CD4-positive, alpha-beta T cell treated with Interleukin-6 for 4 hours (primary cell): ENCODE measurements at regions not wholly inside any gene's neighbourhood (a gene's known extent, or its start where the extent isn't known, plus 50 kb on each side); places are given as distances from the start of the nearest gene placed in this dataset.
"Not testable (repeated sequence)": the region's sequence is repeated elsewhere in the genome, so short reads cannot be mapped to it uniquely, and the experiment has no call there.

Experiments
- DNase-seq: peaks from one replicate; pipeline ENCODE4 v3.0.0-alpha.2; 2020; ENCODE audit warnings: mixed read lengths

DNA sequence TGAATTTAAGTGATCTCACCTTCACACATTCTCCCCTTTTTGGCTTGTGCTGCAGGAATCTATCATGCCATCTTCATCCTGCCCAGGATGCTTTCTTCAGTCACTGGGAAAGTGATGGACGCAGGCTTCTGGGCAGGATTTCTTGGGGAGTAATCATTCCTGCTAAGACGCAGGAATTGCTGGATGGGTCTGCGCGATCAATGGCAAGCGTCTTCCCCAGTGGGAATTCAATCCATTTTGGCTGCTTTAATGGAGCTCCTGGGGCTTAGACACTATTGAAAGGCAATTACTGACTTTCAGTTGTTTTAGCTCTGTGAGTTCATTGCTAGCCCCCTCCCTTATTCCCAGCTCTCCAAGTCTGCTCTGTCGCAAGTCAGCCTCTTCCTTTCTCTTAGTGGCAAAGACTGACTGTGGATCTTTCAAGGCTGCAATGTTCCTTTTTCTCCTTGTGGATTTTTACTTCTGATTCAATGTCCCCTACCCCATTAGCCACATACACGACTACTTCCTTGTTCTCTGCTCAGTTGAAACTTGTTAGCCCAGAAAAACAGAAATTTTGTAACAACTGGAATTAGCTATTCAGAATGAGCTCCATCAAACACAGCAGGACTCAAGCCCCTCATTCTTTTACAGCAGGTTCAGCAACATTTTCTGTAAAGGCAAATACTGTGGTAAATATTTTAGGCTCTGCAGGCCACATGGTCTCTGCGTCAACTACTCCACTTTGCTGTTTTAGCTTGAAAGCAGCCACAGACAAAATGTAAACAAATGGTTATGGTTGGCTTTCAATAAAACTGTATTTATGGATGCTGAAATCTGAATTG is 154.9 kb downstream of the ASB9 start:
- no peak for DNase-seq

DNA sequence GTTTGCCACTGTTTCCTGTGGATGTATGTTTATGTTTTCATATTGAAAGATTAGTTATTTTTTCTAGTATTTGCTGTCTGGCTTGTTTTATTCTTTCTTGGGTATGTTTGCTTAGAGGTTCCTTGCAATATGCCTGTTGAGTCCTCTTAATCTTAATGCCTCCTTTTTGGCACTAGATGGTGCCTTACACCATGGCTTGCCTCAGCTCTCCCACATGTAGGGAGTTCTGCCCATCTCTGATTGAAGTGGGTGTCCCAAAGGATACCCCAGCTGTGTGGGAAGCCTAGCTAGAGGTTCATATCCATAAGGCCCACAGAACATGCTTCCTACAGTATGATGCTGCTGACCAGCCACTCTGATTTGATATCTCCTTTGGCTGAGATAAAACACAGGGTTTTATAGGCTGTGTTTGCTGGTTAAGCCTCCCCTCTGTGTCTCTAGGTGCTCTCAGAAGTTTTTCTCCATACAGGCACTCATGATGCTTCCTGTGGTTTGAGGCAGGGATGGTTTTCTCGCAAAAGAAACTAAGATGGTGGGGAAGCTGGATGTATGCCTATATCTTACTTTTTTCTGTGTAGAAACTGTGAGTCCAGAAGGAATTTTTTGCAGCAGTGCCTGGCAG is 162.4 kb downstream of the ASB9 start:
- DNase-seq: no peak

DNA sequence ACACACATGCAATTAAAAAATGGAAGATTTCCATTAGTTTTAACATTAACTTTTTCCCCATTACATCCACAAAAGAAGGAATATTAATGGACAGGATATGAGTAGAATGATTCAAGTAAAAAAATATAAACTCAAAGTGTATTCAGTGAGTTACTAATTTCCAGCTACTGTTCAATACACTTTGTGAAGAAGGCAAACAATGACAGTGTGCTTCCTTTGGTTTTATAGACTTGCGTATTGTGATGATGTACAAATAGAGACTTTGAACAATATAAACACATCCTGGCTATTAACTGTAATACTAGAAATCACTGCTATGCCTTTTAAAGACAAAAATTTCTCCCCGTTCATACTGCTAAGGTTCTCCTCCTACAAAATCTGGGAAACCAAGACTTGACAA is 171.4 kb downstream of the ASB9 start:
- no peak for DNase-seq

DNA sequence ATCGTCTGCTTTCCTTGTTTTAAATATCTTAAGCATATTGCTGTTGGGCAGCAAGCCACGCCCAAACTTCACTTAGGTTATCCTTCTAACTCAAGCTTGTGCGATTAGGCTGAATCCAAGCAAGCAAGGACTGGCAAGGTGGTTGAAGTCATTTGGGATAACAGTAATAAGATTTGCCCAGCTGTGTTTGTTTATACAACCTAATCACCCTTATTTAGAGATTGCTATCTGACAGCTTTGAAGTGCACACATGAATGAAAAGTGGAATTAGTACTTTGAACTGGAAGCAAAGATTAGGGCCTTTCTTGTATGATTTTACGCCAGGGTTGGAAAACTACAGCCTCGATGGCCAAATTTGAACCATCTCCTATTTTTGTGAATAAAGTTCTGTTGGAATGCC is 182.1 kb downstream of the ASB9 start:
- DNase-seq: no peak

DNA sequence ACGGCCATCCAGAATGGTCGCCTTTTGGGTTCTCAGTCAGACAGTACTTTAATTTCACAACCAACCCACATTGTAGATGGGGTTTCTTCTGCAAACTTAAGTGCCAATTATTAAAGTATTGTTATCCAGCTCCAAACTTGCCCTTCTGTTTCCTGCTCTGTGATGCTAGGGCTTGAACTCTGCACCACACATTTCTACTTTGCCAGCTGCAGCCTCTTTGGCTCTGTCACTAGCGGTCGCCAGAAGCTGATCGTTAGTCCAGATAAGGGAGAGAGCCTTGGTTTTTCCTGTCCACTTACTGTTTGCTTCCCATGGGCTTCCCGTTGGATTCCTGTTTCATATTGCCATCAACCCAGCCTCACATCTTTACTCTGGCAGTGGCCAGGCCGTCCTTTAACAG is 196.6 kb downstream of the ASB9 start:
- no peak for DNase-seq

DNA sequence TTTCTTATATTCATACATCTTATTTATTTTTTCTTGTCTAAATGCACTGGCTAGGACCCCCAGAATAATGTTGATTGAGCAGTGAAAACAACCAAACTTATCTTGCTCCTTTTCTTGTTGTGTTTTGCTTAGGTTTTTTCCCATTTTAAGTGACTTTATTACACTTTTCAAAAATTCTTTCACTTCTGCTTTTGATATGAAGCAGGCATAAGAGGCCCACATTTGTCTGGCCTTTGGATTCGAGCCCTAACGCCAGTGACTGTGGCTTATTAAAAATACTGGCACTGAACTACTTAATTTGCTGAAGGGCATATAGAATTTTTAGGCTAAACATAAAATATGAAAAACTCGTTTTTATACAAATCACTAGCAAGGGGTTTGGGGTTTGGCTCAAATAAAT is 197.0 kb downstream of the ASB9 start:
- DNase-seq: no peak

DNA sequence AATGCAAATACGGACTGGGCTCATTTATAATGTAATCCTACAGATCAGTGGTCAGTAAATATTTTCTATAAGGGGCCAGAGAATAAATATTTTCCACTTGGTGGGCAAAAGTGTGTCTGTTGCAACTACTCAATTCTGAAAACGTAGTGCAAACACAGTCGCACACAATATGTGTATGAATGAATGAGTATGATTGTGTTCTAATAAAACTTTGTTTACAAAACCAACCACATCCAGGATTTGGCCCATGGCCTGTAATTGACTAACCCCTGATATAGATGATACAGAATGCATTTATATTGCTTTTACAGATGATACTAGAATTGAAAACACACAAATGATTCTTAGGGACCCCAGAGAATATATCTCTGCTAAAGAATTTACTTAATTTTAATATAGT is 197.6 kb downstream of the ASB9 start:
- no peak for DNase-seq

DNA sequence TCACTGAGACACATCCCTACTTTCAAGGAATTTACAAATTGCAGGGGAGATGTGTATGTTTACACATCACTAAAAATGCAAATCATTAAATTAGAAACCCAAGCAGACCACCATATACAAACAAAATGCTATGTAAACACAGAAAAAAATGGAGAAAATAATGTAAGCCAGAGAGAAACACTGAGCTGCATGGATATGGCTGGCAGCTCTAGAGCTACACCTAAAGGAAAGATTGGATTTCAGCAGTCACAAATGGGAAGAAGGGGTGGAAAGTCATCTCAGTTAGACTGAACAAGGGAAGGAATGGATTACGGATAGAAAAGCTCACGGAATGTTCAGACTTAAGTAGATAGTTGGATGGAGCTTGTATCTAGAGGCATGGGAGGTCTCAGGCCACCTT is 186.3 kb downstream of the MOSPD2 start:
- DNase-seq: no peak

DNA sequence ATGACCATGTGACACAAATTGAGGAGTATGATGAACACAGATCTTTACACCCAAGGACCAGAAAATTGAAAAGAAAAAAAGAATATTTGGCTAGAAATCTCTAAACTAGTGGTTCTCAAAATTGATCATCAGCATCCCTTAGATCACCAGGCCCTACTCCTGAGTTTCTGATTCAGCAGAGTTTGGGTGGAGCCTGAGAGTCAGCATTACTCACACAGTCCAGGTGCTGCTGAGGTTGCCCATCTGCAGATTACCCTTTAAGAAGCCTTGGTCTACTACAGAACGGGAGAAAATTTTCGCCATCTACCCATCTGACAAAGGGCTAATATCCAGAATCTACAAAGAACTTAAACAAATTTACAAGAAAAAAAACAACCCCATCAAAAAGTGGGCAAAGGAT is 182.8 kb downstream of the MOSPD2 start:
- no peak for DNase-seq

DNA sequence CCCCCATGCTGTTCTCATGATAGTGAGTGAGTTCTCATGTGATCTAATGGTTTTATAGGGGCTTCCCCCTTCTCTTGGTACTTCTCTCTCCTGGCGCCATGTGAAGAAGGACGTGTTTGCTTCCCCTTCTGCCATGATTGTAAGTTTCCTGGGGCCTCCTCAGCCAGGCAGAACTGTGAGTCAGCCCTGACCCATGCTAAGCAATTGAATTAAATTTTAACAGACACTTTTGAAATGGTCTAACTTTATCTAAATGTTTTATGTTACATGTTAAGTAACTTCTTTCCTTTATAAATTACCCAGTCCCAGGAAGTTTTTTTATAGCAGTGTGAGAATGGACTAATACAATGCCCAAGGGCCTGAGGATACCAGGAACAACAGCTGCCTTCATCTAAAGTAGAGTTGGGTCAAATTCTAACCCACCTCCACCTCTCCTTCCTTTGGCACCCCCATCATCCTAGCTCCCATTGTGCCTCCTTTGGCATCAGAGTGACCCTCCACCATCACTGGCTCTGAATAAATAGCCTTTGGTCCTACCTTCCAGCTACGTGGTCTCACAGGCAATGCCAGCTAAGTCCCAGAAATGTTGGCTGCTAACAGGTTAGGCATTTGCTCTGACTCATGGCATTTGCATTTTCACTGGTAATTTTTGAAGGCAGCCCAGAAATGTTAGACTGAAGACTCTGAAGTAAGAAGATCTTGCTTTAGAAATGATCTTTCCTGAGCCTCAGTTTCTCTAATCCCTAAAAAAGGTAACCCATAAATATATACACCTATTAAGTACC is 182.1 kb downstream of the MOSPD2 start:
- no peak for DNase-seq

DNA sequence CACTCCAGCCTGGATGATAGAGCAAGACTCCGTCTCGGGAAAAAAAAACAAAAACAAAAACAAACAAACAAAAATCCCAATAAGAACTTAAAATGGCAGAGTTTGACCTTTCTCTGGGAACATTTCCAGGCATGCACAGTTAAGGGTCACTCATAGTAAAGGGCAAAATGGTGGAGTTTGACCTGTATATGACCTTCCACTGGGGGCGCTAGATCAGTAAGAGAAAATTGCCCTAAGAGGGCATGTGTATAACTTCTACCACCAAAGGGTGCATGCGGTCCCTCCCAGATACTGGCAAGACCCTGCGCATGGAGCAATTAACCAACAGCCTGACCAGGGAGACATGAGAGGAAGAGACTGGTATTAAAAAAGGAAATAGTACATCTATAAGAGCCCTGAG is 177.2 kb downstream of the MOSPD2 start:
- no peak for DNase-seq

DNA sequence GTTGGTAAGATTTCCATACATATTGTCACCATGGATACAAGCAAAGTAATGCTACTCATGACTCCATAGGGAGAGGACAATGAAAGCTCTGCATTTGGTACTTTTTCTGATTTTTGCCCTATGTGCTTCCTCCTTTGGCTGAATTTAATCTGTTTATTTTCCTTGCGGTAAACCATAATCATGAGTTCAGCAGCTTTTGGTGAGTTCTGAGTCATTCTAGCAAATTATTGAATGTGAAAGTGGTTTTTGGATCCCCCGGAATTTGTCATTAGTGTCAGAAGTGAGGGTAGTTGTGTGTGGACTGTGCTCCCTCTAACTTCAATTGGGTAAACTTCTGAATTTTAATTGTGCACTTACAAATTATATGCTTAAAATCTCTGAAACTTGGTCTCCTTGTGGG is 170.3 kb downstream of the MOSPD2 start:
- no peak for DNase-seq

DNA sequence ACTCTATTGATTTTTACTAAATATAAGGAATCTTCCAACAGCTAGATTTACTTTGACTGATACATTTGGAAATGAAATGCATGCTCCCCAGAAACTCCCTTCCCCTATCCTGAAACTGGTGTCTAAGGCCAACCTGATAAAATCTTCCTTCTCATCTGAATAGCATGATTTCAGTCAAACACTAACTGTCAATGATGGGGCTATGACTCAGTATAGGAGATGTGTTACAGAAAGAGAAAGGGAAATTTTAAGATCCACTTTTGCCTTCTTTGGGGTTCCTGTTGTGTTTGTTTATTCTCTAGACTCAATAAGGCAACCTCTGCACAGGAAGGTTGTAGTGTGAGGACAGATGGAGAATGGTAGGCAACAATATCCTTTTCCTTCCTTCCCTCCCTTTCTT is 160.7 kb downstream of the MOSPD2 start:
- DNase-seq: no peak

DNA sequence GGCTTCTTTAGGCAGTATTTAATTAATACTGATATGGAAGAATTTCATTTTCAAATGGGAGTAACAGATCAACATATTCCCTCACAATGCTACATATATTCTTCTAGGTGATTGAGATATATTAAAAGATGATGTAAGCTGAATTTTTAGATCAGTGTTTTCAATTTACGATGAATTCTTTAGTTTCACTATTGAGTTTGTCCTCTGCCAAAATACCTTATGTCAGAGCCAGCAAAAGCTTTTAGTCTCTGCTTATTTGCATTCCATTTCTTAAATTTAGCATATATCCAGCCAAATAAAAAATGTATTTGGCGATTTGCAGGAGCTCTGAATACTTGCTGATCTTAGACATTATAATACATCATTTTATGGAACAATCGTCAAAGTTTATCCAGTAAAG is 144.3 kb downstream of the MOSPD2 start:
- no peak for DNase-seq

DNA sequence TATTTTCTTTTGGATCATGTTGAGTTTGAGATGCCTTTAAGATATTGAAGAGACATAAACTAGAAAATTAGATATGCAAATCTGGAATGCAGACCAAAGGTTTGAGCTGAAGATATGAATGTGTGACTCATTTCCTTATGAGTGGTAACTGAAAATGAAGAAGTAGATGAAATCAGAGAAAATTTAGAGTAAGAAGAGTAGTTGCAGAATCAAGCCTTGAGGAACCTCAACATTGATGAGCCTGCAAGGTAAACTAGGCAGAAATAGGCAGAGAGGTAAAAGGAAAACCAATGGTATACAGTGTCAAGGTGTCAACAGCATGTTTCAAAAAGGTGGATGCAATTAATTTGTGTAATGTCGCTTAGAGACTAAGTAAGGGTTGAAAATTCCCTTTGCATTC is 142.8 kb downstream of the MOSPD2 start:
- DNase-seq: no peak

DNA sequence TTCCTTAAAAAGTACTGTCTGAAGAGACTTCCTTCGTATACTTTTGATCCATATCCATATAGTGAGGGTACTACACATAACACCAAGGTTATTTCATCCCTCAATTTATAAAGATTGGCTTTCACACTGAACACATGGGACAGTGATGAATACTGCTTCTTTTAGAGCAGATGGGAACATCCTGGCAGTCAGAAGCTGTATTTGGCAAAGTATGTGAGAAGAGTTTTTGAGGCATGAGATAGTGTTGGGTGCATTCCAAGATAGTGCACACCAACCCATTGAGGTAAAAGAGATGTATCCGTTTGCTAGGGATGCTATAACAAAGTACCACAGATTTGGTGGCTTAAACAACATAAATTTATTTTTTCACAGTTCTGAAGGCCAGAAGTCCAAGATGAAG is 141.1 kb downstream of the MOSPD2 start:
- no peak for DNase-seq

DNA sequence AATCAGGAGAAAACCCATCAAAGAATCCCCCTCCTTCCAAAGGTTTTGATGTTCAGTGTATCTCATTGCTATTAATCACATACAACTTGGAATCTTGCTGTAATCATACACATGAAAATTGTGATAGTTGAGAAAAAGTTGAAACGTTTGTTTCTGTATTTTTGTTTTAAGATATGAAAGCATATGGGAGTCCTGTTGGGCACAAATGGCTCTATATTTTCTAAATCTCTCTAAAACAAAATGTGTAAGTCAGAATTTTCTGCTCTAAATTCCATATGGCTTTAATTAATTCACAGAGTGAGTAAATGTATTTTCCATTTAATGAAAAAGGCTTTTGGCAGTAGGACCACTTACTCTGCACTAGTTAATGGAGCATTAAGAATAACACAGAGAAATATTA is 140.2 kb downstream of the MOSPD2 start:
- DNase-seq: no peak

DNA sequence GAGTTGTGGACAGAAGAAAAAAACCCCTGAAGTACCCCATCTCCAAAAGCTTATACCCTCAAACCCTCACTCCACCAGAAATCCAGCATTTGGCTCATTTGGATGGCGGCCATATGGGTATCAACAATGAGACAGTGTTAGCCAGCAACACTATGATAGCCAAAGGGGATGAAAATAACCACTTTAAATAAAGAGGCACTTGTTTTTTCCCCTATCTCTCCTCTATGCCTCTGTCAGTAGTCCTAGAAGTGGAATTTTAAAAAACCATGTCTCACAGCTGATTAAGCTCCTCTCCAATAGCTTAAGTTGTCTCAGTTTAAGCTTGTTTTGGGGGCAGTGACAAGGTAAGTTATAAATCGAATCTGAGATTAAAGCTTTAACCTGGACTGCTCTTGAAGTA is 124.0 kb downstream of the MOSPD2 start:
- no peak for DNase-seq

DNA sequence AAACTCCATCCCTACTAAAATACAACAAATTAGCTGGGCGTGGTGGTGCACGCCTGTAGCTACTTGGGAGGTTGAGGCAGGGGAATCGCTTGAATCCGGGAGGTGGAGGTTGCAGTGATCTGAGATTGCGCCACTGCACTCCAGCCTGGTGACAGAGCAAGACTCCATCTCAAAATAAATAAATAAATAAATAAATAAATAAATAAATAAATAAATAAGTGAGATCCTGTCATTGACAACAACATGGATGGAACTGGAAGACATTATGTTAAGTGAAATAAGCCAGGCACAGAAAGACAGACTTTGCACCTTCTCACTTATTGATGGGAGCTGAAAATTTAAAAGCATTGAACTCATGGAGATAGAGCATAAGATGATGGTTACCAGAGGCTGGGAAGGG is 111.2 kb downstream of the MOSPD2 start:
- DNase-seq: not testable (repeated sequence)
